ENCODE measurements at regions not wholly inside any gene's neighbourhood (a gene's known extent, or its start where the extent isn't known, plus 50 kb on each side); places are given as distances from the start of the nearest gene placed in this dataset.

DNA sequence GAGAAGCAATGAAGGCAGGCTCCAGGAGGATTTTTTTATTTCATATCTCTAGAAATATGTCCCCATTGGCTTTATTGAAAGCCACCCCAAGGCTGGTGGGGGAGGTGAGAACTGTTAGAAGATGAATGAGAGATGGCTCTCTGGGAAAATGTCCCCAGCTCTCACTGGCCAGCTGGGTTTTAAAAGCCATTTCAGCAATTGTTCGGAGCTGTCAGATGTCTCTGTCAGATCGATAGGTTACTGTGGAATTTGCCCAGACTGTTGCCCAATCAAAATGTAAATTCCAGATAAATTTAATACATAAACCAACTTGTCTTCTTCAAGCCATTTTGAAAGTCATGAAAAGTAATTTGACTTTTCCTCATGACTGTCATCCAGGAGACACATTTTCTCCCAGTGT is 67.0 kb upstream of the BRINP1 start:
- ChIA-PET CTCF (no interaction called here), POLR2A (no interaction called here), RAD21 (ENCODE audit: low non-redundant PET in 1 of 2, low total read pairs in 2 of 2, uncharacterized antibody in 2 of 2, unreplicated experiment in 2 of 2) (no interaction called here)
- Histone ChIP-seq H3K4me3 (replicated peaks in 1 of 2; ENCODE audit: low read depth in 1 of 2, low read length in 2 of 2) (no peak overlapping the region), H3K27ac (ENCODE audit: low read depth, low read length) (no peak overlapping the region), H3K27me3 (ENCODE audit: insufficient read depth, low read length) (no peaks in the 10 kb centered on the region), H3K4me2 (ENCODE audit: low read length) (no peak overlapping the region), H3K79me2 (ENCODE audit: insufficient read depth, low read length) (no peaks in the 10 kb centered on the region), H4K20me1 (ENCODE audit: insufficient read depth) (no peaks in the 10 kb centered on the region), H2AFZ (ENCODE audit: low read depth, low read length, poor library complexity, severe bottlenecking) (no peak overlapping the region), H3K4me1 (ENCODE audit: control insufficient read depth in 1 of 2, insufficient read depth in 2 of 2, low read length in 2 of 2) (no peaks in the 10 kb centered on the region), H3K9me3 (ENCODE audit: control insufficient read depth in 1 of 2, insufficient read depth in 1 of 2, low read depth in 1 of 2, low read length in 2 of 2) (peaks cover 0 to 10% of the 10 kb centered on the region in 2 experiments; a peak in 2 of 4 replicates), H3K9me2 (ENCODE audit: insufficient read depth) (no peaks in the 10 kb centered on the region), H3K36me3 (ENCODE audit: control insufficient read depth in 1 of 2, insufficient read depth in 2 of 2, low read length in 2 of 2) (no peaks in the 10 kb centered on the region), H3K9ac (ENCODE audit: low read length) (no peak overlapping the region)
- DNase-seq (ENCODE audit: low read depth, low spot score) (no peak), ATAC-seq (no peak)
- intact Hi-C loops (cut with micrococcal nuclease), result no loop called here
- TF ChIP-seq POLR2A (IDR thresholded peaks at IDR 0.05; ENCODE audit: borderline replicate concordance, extremely low read depth, insufficient read depth, insufficient read length) (no peak), ZNF274 (IDR thresholded peaks at IDR 0.05; ENCODE audit: low read depth, low read length) (no peak), EGR1 (IDR thresholded peaks at IDR 0.05; ENCODE audit: low read depth) (no peak), RAD21 (IDR thresholded peaks at IDR 0.05; ENCODE audit: low read depth) (no peak), CEBPB (IDR thresholded peaks at IDR 0.05; ENCODE audit: low read depth) (no peak), YY1 (IDR thresholded peaks at IDR 0.05; ENCODE audit: extremely low read depth, insufficient replicate concordance, low read depth, low read length) (no peak), SRF (IDR thresholded peaks at IDR 0.05; ENCODE audit: low read depth) (no peak), SIN3A (IDR thresholded peaks at IDR 0.05; ENCODE audit: low read depth) (no peak), POLR2AphosphoS5 (IDR thresholded peaks at IDR 0.05; ENCODE audit: low read depth, low read length) (no peak), EZH2 (IDR thresholded peaks at IDR 0.05) (no peak)
- TF ChIP-seq, protein P1, sequence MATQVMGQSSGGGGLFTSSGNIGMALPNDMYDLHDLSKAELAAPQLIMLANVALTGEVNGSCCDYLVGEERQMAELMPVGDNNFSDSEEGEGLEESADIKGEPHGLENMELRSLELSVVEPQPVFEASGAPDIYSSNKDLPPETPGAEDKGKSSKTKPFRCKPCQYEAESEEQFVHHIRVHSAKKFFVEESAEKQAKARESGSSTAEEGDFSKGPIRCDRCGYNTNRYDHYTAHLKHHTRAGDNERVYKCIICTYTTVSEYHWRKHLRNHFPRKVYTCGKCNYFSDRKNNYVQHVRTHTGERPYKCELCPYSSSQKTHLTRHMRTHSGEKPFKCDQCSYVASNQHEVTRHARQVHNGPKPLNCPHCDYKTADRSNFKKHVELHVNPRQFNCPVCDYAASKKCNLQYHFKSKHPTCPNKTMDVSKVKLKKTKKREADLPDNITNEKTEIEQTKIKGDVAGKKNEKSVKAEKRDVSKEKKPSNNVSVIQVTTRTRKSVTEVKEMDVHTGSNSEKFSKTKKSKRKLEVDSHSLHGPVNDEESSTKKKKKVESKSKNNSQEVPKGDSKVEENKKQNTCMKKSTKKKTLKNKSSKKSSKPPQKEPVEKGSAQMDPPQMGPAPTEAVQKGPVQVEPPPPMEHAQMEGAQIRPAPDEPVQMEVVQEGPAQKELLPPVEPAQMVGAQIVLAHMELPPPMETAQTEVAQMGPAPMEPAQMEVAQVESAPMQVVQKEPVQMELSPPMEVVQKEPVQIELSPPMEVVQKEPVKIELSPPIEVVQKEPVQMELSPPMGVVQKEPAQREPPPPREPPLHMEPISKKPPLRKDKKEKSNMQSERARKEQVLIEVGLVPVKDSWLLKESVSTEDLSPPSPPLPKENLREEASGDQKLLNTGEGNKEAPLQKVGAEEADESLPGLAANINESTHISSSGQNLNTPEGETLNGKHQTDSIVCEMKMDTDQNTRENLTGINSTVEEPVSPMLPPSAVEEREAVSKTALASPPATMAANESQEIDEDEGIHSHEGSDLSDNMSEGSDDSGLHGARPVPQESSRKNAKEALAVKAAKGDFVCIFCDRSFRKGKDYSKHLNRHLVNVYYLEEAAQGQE (IDR thresholded peaks at IDR 0.05; ENCODE audit: low read depth), result no peak
- TF ChIP-seq, protein P2, sequence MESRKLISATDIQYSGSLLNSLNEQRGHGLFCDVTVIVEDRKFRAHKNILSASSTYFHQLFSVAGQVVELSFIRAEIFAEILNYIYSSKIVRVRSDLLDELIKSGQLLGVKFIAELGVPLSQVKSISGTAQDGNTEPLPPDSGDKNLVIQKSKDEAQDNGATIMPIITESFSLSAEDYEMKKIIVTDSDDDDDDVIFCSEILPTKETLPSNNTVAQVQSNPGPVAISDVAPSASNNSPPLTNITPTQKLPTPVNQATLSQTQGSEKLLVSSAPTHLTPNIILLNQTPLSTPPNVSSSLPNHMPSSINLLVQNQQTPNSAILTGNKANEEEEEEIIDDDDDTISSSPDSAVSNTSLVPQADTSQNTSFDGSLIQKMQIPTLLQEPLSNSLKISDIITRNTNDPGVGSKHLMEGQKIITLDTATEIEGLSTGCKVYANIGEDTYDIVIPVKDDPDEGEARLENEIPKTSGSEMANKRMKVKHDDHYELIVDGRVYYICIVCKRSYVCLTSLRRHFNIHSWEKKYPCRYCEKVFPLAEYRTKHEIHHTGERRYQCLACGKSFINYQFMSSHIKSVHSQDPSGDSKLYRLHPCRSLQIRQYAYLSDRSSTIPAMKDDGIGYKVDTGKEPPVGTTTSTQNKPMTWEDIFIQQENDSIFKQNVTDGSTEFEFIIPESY (IDR thresholded peaks at IDR 0.05; ENCODE audit: extremely low read depth, insufficient replicate concordance, low read length), result no peak
- TF ChIP-seq, protein P3, sequence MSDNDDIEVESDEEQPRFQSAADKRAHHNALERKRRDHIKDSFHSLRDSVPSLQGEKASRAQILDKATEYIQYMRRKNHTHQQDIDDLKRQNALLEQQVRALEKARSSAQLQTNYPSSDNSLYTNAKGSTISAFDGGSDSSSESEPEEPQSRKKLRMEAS (IDR thresholded peaks at IDR 0.05), result no peak
- no TSS peak for BruUV-seq (replicated peaks)

Data from HCT116 (cell line).